ENCODE measurements at regions not wholly inside any gene's neighbourhood (a gene's known extent, or its start where the extent isn't known, plus 50 kb on each side); places are given as distances from the start of the nearest gene placed in this dataset.
A peak's percentile ranks its signal among the peaks of the same experiment; 100 is the strongest.

DNA sequence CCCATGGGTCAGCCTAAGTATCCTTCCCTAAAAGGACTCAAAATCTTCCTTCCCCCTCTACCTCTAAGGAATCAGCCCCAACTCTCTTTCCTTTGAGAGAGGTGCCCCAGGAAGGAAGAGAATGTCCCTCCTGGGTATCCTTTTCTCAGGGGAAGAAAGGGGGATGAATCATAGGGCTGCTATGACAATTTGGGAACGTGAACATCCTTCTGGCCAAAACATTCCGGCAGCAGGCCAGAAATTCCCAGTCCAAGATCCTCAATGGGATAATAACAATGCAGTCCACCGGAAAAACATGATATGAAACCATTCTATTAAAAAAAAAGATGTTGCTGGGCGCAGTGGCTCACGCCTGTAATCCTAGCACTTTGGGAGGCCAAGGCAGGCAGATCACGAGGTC, 50.8 kb upstream of the CACNA2D3 start:
- no peak for DNase-seq

DNA sequence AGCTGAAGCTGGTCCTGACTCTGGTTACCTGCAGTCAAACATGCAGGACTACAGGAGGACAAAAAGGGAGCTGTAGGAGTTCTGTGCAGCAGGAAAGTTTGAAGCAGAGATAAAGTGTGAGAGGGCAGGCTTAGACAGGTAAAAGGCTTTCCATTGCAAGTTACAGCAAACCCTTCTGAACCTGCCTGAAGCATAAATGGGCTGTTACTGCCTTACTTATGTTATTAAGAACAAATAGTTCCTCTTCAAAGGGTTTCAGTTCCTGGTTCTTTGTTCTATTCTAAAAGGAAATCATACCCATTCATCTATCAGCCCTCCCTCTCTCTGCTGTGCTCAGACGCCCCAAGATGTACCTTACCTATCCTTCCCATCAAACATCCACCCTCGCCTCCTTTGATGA, 52.4 kb upstream of the CACNA2D3 start:
- no peak for DNase-seq

DNA sequence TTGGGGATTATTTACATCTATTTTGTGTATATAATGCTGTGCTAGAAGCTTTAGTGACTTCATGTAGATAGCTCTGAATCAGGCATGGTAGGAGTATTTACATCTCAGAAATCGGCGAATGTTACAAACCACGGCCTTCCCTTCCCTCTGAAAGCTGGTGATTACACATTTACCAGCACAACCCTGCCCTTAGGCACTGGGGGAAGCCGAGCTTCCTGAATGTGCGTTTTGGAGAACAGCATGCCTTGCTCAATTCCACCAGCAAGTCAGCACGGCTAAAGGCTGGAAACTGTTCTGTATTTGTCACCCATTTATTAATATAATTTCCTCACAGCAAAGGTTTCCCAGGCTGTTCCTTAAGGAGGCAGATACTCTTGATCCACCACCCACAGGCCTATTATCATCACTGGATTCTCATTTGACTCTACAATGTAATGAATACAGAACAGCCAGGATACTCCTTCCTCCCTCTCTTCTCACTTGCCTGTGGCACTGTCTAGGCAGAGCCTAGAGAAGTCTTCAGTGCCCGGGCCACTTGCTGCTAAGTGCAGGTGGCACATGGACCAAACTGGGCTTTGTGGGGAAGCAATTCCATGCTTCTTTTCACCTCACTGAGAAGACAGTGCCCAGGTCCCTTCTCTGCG, 55.2 kb upstream of the CACNA2D3 start:
- peak in 1 of 56 donors; percentile 23 for DNase-seq

DNA sequence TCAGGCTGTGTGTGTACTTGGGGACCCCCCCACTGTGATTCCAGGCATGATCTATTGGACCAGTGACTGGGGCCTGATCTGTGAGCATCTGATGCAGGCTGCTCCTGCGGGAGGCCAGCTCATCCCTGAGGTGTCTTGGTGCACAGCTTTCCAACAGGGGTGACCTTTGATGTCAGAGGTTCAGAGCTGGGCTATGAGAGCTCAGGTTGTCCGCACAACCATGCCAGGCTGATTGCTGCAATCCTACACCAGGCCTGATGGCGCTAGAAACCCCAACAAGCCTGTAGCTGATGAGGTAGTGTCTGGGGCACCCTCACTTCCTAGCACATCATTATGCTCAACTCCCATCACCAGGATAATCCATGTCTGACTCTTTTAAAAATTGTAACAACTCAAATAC, 56.1 kb upstream of the CACNA2D3 start:
- DNase-seq = no peak

DNA sequence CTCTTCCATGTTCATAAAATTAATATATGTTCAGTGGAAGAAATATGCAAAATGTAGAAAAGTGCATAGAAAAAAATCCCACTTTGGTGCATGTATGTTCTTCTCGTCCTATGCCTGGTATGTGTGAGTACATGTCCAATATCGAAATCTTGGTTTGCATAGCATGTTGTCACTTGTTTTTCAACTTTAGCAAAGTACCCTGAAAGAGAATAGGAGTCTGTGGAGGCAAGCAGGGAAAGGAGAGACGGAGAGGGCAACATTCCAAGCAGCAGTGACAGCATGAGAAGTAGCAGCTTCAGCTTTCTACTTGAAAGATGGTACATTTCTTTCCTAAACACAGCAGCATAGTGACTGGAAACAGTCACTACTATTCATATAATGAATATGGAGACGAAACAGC, 56.8 kb upstream of the CACNA2D3 start:
- no peak for DNase-seq

- no peak for DNase-seq
These were observed 57.2 kb upstream of the CACNA2D3 start for GRCh38 chr3:54065140-54065539.

- DNase-seq = no peak
These were observed 57.9 kb upstream of the CACNA2D3 start for GRCh38 chr3:54064486-54064885.

- DNase-seq = no peak
These were observed 59.8 kb upstream of the CACNA2D3 start for GRCh38 chr3:54062546-54062945.

DNA sequence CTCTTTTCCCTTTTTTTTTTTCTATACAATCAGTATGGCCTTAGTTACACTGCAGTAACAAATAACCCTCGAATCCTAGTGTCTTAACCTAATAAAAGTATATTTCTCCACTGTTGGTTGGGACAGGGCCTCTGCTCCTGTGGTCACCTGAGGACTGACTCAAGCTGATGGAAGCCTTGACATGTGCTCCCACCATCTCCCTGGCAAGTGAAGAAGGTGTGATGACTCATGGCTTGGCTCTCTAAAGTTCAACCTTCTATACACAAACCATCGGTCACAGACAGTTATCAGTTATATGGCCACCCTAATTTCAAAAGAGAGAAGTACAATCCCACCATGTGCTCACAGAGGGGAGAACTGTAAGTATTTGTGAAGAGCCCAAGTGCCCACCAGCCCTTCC, 65.8 kb upstream of the CACNA2D3 start:
- no peak for DNase-seq

- no peak for DNase-seq
These were observed 68.5 kb upstream of the CACNA2D3 start for GRCh38 chr3:54053882-54054281.

DNA sequence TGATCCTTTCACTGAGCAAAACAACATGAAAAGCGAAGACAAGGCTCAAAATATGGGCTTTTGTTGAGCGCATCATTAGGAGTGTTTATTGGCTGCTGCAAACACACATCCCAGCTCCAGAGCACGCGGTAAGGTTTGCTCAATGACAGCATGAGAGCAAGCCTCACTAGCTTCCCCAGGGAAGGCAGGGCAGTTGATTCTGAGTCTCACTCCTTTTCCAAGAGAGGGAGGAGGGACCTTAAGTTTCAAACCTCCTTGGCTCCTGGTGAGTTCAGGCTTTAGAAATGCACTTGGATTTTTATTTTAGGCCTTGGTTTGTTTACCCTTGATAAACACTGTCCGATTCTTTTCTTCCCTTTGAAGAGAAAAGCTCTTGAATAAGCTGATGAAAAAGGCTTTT, 69.1 kb upstream of the CACNA2D3 start:
- no peak for DNase-seq

DNA sequence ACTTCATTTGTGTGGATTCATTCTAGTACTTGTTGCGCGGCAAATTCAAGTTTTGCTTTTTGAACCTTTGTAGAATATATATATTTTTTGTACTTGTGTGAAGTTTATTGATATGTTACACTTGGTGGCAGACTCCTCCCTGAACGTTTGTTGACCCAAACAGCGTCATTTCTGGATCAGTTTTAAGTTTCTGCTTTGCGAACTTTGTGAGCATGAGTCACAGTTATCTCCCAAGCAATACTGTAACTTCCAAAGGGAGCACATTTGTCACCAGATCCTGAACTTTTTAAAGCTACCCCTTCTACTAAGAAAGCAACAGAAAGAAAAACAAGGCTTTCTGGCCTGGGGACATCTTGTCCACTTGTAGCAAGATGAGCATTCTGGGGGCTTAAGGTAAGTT, 74.8 kb upstream of the CACNA2D3 start:
- DNase-seq = no peak

DNA sequence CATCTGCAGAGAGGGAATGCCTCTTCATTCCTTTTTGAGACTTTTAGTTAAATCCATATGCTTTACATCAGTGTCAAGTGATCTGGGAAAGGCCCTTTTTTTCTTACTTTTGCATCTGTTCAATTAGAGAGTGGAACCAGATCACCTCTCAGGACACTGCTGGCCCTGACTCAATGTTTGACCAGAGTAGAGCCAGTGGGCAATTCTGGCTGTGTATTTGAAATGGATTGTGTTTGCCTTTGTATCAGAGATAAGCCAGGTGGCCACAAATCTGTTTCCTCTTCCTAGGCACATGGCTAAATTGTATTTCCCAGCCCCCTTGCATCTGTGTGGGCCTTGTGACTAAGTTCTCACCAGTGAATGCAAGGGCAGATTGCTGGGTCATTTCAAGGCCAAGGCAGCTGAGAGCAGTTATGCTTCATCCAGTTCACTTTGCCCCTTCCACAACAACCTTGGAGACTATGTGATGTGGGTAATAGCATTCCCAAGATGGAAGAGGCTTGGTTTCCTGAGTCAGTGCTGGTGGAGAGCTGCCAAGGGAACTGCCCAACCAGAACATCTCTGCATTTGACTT, 75.6 kb upstream of the CACNA2D3 start:
- no peak for DNase-seq

DNA sequence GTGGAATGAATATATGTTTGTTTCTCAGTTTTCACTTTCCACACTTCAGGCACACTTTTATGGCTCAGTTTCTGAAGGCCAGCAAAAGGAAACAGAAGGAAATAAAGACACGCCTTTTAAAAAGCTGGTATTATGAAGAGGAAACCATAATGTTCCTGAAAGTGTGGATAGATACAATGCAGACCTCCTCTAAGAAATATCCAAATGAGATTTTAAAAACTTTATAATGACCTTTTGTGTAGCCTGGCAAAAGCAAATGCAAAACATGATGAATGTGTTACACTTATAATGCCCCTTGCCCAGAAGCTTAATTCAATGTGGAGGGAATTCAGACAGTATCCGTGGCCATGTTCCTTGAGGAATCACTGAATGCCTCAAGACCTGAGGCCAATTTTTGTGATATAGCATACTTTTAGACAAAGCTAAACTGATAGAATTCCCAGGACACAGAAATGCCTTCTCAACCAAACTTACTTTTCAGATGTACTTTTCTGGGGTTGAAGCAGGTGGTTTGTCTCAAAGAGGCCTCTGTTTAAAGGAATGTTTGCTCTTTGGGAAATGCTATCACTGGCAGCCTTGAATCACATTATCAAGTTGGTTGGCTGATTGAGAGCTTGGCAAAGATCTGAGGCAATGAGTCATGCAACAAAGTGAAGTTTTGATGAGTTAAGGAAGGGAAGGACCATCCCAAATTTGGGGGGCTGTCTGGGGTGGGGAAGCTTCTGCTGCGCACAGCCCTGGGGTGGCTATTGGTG, 77.1 kb upstream of the CACNA2D3 start:
- DNase-seq = no peak

DNA sequence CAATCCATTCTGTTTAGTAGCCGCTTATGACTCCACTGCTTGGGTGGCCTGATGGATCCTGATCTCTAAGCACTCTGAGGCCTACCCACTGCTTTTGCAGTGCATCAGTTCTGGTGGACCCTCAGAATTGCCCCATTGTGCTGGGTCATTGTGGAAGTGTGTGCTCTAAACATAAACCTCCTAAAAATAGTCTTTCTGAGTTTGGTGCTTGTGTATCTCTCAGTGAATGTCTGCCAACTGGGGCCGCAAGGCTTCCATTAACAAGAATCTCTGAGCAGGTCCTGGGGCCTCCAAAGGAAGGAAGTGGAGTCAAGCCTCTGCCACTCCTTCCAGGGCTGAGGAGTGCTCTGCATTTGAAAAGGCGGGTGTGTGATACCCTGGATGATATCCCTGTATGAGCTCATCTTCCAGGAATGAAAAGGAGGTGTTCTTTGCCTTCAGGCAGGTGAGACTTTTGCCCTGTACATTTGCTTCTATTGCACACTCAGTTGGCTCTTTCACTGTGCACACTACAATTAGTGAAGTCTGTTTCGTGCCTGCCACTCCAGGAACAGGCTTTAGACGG, 80.0 kb upstream of the CACNA2D3 start:
- DNase-seq = no peak

DNA sequence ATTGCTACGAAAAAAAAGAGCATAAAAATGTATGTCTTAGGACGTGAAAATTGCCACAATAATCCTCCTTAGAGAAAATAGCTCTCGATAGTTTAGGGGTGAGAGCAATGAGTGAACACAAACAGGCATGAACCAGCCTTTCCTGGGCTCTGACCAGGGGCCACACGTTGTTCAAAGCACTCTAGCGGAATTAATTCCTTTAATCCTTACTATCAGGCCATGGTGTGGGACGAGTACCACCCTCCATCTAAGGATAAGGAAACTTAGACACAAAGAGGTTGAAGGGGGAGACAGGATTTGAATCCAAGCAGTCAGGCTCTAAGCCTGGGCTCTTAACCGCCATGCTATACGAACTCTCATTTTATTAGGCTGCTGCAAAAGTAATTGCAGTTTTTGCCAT, 81.9 kb upstream of the CACNA2D3 start:
- DNase-seq = no peak

GRCh38 chr3:54038391-54038790, 84.0 kb upstream of the CACNA2D3 start:
- DNase-seq = no peak

- DNase-seq = no peak
These were observed 85.8 kb upstream of the CACNA2D3 start for GRCh38 chr3:54036543-54036942.

- DNase-seq = peak in 2 of 56 donors; percentile 17 to 21
These were observed 87.4 kb upstream of the CACNA2D3 start for GRCh38 chr3:54034971-54035370.

GRCh38 chr3:54033761-54034160, 88.6 kb upstream of the CACNA2D3 start:
- no peak for DNase-seq

GRCh38 chr3:54032598-54032997, 89.8 kb upstream of the CACNA2D3 start:
- DNase-seq = no peak

DNA sequence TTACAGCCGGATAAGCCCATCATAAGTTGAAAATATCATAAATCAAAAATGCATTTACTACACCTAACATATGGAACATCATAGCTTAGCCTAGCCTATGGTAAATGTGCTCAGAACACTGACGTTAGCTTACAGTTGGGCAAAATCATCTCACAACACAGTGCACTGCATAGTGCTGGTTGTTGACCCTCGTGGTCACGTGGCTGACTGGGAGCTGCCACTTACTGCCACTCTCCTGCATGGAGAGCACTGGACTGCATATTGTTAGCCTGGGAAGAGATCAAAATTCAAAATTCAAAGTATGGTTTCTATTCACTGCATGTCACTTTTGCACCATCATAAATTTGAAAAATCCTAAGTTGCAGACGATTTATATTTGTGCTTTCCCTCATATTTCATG, 94.0 kb upstream of the CACNA2D3 start:
- no peak for DNase-seq

DNA sequence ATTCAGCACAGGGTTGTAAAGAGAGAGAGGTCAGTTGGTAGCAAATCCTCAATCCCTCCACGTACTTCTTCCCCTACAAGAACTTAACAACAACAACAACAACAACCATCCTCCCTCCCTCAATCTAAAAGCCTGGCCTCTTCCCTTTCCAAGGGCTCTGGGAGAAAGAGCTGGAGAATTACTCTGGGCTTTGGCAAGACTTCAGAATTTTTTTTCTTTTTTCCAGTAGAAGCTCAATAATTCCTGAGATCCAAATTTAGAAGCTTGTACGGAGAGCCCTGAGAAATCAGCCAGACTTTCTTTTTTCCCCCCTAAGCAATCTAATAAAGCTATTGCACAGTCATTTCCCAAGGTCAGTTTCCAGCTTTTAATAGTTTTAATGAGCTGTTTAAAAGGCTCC, 95.8 kb upstream of the CACNA2D3 start:
- DNase-seq = no peak

All from amygdala (tissue), 56 donors.